GM18499 (cell line): ENCODE measurements at regions not wholly inside any gene's neighbourhood (a gene's known extent, or its start where the extent isn't known, plus 50 kb on each side); places are given as distances from the start of the nearest gene placed in this dataset.
"Not testable (repeated sequence)": the region's sequence is repeated elsewhere in the genome, so short reads cannot be mapped to it uniquely, and the experiment has no call there.

Experiments used
- ATAC-seq: cut with Tn5 transposase; IDR thresholded peaks from one replicate; pipeline ENCODE4 v1.9.1; 2021; ENCODE audit warnings: moderate number of reproducible peaks; ENCODE audit not compliant: insufficient read depth, unreplicated experiment

GRCh38 chrX:4642114-4642513 lies 928.7 kb upstream of the PRKX start:
- ATAC-seq = no peak

DNA sequence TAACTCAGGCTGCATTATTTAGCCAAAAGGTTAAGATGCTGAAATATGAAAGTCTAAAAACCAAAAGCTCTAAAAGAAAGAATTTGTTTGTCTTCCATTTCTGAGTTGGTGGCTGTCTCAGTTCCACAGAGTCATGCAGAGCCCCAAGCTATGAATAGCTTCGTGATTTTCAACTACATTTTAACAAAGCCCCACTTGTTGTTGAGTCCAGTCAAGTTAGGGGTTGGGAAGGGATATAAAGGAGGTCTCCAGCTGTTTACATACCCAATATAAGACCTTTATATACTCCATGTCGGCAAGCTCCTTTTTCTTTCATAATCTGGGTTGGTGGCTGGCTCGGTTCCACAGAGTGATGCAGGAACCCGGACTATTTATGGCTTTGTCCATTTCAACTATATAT lies 924.6 kb upstream of the PRKX start:
- no peak for ATAC-seq

GRCh38 chrX:4627414-4627813 lies 914.0 kb upstream of the PRKX start:
- ATAC-seq = no peak

- ATAC-seq = no peak
Observed at GRCh38 chrX:4622486-4623167, 909.2 kb upstream of the PRKX start.

DNA sequence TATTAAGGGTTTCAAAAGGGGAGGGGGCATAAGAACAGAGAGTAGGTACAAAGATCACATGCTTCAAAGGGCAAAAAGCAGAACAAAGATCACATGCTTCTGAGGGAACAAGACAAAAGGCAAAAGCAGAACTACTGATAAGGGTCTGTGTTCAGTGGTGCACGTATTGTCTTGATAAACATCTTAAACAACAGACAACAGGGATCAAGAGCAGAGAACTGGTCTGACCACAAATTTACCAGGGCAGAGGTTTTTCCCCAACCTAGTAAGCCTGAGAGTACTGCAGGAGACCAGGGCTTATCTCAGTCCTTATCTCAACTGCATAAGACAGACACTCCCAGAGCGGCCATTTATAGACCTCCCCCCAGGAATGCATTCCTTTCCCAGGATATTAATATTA lies 900.2 kb upstream of the PRKX start:
- ATAC-seq = not testable (repeated sequence)

GRCh38 chrX:4588893-4589292 lies 875.4 kb upstream of the PRKX start:
- no peak for ATAC-seq

GRCh38 chrX:4588466-4588865 lies 875.0 kb upstream of the PRKX start:
- no peak for ATAC-seq

- no peak for ATAC-seq
Observed at GRCh38 chrX:4588056-4588455, 874.6 kb upstream of the PRKX start.

- no peak for ATAC-seq
Observed at GRCh38 chrX:4579999-4580398, 866.5 kb upstream of the PRKX start.

DNA sequence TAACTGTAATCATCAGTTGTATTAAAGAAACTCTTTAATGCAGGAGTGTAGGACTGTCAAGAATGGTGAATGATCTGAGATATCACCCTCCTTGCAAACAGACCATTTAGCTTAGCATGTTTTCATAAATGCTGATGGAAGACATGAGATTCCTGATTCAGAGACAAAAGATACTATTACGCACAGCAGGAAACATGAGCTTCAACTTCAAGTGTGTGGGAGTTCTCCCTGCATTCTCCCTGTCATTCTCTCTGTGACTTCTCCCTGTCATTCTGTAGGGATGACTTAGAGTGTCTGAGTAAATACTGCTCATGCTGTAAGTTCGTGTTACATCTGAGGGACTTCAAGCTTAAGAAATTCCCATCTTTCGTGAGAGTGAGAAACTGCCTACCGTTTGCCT lies 866.0 kb upstream of the PRKX start:
- ATAC-seq = no peak

DNA sequence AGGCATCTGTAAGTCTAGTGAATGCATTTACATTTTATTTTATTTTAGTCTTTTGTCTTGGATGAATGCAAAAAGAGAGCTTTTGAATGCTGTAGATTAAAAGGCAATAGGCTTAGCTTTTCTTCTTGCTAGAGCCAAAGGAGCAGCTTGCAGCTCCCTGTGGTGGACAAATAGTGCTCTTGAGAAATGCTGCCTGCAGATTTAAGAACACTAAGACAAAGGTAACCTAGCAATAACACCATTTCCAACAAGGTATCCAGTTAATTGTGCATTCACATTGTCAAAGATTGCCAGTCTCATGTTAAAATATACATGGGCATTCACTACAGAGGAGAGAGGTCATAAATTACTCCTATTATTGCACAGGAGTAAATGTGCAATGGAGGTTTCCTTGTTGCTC lies 859.2 kb upstream of the PRKX start:
- ATAC-seq = no peak

DNA sequence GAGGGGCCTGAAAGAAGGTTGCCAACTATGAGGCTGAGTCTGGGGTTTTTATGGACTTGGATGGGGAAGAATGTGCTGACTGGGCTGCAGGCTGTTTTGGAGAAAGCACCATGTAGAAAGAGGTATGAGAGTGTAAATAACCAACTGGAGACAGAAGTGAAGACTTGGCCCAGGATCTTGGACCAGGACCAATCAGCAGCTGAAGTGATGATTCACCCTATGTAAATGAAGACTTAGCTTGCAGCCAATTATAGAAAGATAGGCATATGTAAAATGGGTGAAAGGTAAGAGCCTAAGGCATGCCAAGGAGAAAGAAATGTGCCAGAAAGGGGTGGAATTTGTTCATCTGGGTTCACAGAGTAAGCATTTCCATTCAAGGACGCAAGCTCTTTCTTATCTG lies 856.7 kb upstream of the PRKX start:
- no peak for ATAC-seq

GRCh38 chrX:4560192-4560591 lies 846.7 kb upstream of the PRKX start:
- ATAC-seq = no peak

DNA sequence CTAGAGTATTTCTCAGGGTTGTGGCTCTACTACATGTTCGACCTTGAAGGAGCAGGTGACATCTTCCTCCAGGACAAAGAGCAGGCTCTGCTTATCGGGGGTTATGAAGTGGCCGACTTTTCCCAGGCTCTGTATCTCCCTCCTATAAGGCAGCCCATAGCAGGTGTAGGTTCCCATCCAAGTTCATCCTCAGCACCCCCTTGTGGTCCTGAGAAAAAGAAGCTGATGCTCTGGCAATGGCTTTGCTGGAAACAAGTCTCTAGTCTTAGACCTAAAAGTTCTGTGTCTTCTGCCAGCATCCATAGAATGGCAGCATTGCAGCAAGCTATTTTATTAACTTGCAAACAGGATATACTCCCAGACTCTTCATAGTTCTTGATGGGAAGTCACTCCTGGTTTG lies 836.6 kb upstream of the PRKX start:
- ATAC-seq = no peak

GRCh38 chrX:4547213-4547836 lies 833.9 kb upstream of the PRKX start:
- ATAC-seq = no peak

DNA sequence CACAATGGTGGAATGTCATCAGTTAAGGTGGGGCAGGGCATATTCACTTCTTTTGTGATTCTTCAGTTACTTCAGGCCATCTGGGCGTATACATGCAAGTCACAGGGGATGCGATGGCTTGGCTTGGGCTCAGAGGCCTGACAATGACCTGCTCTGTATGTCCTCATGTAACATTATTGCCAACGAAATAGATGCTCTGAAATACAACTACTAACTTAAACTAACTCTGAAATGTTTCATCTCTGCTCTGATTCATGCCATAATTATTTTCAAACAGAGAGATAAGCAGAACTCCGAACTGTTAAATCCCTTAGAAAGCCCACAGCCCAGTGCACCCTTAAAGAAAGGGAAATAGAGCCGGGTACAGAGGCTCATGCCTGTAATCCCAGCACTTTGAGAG lies 832.7 kb upstream of the PRKX start:
- ATAC-seq = not testable (repeated sequence)

GRCh38 chrX:4528247-4528646 lies 814.8 kb upstream of the PRKX start:
- ATAC-seq = no peak

DNA sequence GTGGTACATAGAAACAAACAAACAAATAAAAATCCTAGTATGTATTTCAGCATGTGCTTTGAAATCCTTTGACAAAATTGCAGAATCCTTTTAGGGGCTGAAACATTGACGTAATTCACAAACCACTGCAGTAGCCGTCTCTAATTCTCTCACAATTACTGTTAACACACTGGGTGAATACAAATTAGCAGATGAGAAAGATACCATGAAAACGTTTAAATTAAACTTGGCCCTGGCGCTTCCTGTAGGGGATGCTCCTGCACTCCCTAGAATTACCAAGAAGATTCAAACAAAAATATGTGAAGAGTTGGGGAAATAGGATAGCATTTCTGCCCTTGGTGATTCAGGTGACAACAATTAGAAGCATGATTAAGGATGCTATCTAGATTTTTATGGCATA lies 772.5 kb upstream of the PRKX start:
- no peak for ATAC-seq

DNA sequence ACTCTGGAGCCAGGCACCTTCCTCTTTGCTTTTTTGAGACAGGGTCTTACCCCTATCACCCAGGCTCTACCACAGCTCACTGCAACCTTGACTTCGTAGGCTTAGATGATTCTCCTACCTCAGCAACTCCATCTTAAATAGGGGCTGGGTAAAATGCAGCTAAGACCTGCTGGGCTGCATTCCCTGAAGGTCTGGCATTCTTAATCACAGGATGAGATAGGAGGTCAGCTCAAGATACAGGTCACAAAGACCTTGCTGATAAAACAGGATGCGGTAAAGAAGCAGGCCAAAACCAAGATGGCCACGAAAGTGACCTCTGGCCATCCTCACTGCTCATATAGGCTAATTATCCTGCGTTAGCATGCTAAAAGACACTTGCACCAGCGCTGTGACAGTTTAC lies 770.8 kb upstream of the PRKX start:
- ATAC-seq = no peak

- no peak for ATAC-seq
Observed at GRCh38 chrX:4451591-4451990, 738.1 kb upstream of the PRKX start.

GRCh38 chrX:4450177-4450576 lies 736.7 kb upstream of the PRKX start:
- no peak for ATAC-seq

DNA sequence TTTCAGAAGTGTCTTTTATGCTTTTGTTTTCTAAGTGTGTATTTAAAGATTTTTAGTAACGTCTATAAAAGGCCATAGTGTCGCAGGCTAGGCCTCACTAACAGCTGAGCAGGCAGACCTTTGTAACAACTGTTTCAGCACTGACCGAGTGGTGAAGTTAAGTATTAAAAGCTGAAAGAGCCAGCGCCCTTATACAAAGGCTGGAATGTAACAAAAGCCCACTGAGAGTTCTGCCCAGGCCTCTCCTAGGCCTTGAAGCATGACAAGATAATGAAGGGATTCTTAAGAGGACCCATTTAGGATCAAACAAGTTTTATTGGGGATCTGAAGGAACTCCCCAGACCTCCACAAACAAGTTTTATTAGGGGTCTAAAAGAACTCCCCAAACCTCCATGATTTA lies 722.5 kb upstream of the PRKX start:
- no peak for ATAC-seq
